ENCODE measurements at regions not wholly inside any gene's neighbourhood (a gene's known extent, or its start where the extent isn't known, plus 50 kb on each side); places are given as distances from the start of the nearest gene placed in this dataset.

GRCh38 chr18:1796636-1797035, 774.7 kb downstream of the METTL4 start:
- H3K27me3 Mint-ChIP-seq (ENCODE audit: low read depth) = no peaks in the 10 kb centered on the region
- no peaks in the 10 kb centered on the region for H3K36me3 Mint-ChIP-seq (ENCODE audit: low read depth)

GRCh38 chr18:1797235-1797634, 774.1 kb downstream of the METTL4 start:
- Mint-ChIP-seq H3K4me3 (no peak overlapping the region), H3K4me1 (no peaks in the 10 kb centered on the region), H3K36me3 (ENCODE audit: low read depth) (no peaks in the 10 kb centered on the region), H3K27me3 (ENCODE audit: low read depth) (no peaks in the 10 kb centered on the region), H3K27ac (no peak overlapping the region), H3K9me3 (peaks cover 3% of the 10 kb centered on the region)
- TF ChIP-seq CTCF (IDR thresholded peaks at IDR 0.05; ENCODE audit: unreplicated experiment in 3 of 3) = no peak

More at GRCh38 chr18:1796636-1797035, 774.7 kb downstream of the METTL4 start:
- Mint-ChIP-seq H3K4me1 (no peaks in the 10 kb centered on the region), H3K4me3 (no peak overlapping the region), H3K27ac (no peak overlapping the region), H3K9me3 (peaks cover 3% of the 10 kb centered on the region)
- no peak for TF ChIP-seq CTCF (IDR thresholded peaks at IDR 0.05; ENCODE audit: unreplicated experiment in 3 of 3)

GRCh38 chr18:1805521-1805920, 765.8 kb downstream of the METTL4 start:
- H3K27ac Mint-ChIP-seq = no peak overlapping the region
- no peaks in the 10 kb centered on the region for H3K27me3 Mint-ChIP-seq (ENCODE audit: low read depth)
- no peaks in the 10 kb centered on the region for H3K9me3 Mint-ChIP-seq
- TF ChIP-seq CTCF (IDR thresholded peaks at IDR 0.05; ENCODE audit: unreplicated experiment in 3 of 3) = no peak
- H3K36me3 Mint-ChIP-seq (ENCODE audit: low read depth) = no peaks in the 10 kb centered on the region
- H3K4me1 Mint-ChIP-seq = no peaks in the 10 kb centered on the region
- H3K4me3 Mint-ChIP-seq = no peak overlapping the region

GRCh38 chr18:1806884-1807615, 764.3 kb downstream of the METTL4 start:
- Mint-ChIP-seq H3K4me1 (no peaks in the 10 kb centered on the region), H3K27ac (no peak overlapping the region), H3K9me3 (no peaks in the 10 kb centered on the region), H3K4me3 (no peak overlapping the region), H3K27me3 (ENCODE audit: low read depth) (no peaks in the 10 kb centered on the region), H3K36me3 (ENCODE audit: low read depth) (no peaks in the 10 kb centered on the region)
- TF ChIP-seq CTCF (IDR thresholded peaks at IDR 0.05; ENCODE audit: unreplicated experiment in 3 of 3) = no peak

GRCh38 chr18:1811282-1811681, 760.0 kb downstream of the METTL4 start:
- Mint-ChIP-seq H3K27ac (no peak overlapping the region), H3K36me3 (ENCODE audit: low read depth) (no peaks in the 10 kb centered on the region), H3K4me3 (no peak overlapping the region), H3K27me3 (ENCODE audit: low read depth) (no peaks in the 10 kb centered on the region), H3K9me3 (no peaks in the 10 kb centered on the region), H3K4me1 (no peaks in the 10 kb centered on the region)
- no peak for TF ChIP-seq CTCF (IDR thresholded peaks at IDR 0.05; ENCODE audit: unreplicated experiment in 3 of 3)

GRCh38 chr18:1825296-1825695, 746.0 kb downstream of the METTL4 start:
- Mint-ChIP-seq H3K36me3 (ENCODE audit: low read depth) (no peaks in the 10 kb centered on the region), H3K4me1 (no peaks in the 10 kb centered on the region), H3K27me3 (ENCODE audit: low read depth) (no peaks in the 10 kb centered on the region), H3K4me3 (no peak overlapping the region), H3K9me3 (no peaks in the 10 kb centered on the region), H3K27ac (no peak overlapping the region)
- TF ChIP-seq CTCF (IDR thresholded peaks at IDR 0.05; ENCODE audit: unreplicated experiment in 3 of 3) = no peak

Data from nephron (organoid).